ENCODE measurements at regions not wholly inside any gene's neighbourhood (a gene's known extent, or its start where the extent isn't known, plus 50 kb on each side); places are given as distances from the start of the nearest gene placed in this dataset.
"Not testable (repeated sequence)": the region's sequence is repeated elsewhere in the genome, so short reads cannot be mapped to it uniquely, and the experiment has no call there.

DNA sequence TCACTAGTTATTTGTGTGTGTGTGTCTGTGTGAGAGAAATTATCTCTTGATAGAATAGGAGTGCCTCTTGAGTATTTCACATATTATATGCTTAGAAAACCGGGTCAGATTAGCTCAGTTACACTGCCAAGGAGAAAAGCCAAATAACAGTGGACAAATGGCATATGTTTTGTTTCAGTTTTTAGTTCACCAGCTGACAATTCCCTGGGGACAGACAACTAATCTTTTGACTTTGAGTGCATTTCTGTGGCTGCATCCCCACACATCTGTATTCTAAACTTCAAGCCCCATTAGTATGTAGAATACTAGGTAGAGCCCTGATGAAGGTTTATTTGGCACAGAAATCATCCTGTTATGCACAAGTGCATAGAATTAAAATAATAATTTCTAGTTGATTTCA, 227.7 kb upstream of the CNTN3 start:
- TF ChIP-seq, protein P1, sequence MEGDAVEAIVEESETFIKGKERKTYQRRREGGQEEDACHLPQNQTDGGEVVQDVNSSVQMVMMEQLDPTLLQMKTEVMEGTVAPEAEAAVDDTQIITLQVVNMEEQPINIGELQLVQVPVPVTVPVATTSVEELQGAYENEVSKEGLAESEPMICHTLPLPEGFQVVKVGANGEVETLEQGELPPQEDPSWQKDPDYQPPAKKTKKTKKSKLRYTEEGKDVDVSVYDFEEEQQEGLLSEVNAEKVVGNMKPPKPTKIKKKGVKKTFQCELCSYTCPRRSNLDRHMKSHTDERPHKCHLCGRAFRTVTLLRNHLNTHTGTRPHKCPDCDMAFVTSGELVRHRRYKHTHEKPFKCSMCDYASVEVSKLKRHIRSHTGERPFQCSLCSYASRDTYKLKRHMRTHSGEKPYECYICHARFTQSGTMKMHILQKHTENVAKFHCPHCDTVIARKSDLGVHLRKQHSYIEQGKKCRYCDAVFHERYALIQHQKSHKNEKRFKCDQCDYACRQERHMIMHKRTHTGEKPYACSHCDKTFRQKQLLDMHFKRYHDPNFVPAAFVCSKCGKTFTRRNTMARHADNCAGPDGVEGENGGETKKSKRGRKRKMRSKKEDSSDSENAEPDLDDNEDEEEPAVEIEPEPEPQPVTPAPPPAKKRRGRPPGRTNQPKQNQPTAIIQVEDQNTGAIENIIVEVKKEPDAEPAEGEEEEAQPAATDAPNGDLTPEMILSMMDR (conservative IDR thresholded peaks at IDR 0.05; ENCODE audit: low read length): no peak
- no peak overlapping the region for H3K4me3 ChIP-seq (ENCODE audit: low read length)
- no peak for DNase-seq (ENCODE audit: low read depth)

DNA sequence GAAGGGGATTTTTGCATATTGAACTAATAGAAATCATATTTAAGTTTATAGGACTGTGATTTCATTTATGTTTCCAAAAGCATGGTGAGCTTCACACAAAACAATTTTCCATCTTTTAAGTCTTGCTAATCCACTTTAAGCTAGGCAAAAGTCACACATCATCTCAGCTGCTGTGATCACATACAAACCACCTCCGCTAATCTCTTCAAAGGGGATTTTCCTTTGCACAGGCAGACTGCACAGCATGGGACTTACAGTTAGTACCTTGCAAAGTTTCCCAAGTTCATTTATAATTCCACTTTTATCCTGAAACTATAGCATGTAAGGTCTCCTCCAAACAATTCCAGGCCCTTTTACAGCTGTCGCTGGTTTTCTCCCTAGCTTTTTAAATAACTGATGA, 225.1 kb upstream of the CNTN3 start:
- DNase-seq (ENCODE audit: low read depth): no peak
- TF ChIP-seq, protein P1 (conservative IDR thresholded peaks at IDR 0.05; ENCODE audit: low read length): no peak
- H3K4me3 ChIP-seq (ENCODE audit: low read length): no peak overlapping the region

DNA sequence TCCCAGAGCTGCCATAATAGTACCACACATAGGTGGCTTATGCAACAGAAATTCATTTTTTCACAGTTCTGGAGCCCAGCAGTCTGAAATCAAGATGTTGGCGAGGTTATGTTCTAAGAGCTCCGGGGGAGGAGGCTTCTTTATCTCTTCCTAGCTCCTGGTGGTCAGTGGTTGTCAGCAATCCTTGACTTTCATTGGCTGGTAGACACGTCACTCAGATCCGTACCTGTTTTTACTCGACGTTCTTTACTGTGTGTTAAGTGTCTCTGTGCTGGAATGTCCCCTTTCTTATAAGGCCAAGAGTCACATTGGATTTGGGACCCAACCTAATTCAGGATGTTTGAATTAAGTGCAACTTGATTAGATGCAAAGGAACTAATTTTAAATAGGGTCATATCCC, 218.5 kb upstream of the CNTN3 start:
- no peak overlapping the region for H3K4me3 ChIP-seq (ENCODE audit: low read length)
- TF ChIP-seq, protein P1 (conservative IDR thresholded peaks at IDR 0.05; ENCODE audit: low read length): no peak
- DNase-seq (ENCODE audit: low read depth): no peak

DNA sequence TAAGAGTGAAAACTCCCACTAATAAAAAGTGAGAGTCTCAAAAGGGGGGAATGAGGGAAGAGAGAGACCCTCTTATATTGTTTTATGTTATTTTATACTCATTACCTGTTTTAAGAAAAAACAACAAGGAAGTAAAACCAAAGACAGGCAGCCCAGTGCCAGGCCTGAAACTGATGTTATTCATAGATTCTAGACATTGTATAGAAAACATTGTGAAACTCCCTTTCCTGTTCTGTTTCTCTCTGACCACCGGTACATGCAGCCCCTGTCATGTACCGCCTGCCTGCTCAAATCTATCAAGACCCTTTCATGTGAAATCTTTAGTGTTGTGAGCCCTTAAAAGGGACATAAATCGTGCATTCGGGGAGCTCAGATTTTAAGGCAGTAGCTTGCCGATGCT, 216.4 kb upstream of the CNTN3 start:
- not testable (repeated sequence) for DNase-seq (ENCODE audit: low read depth); H3K4me3 ChIP-seq (ENCODE audit: low read length)

DNA sequence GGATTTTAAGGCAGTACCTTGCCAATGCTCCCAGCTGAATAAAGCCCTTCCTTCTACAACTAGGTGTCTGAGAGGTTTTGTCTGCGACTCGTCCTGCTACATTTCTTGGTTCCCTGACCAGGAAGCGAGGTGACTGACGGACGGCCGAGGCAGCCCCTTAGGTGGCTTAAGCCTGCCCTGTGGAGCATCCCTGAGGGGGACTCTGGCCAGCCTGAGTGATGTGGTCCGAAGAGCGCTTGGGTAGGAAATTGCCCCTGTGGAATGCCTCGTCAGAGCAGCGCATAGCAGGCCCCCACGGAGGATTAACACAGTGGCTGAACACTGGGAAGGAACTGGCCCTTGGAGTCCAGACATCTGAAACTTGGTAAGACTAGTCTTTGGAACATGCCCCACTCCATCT, 210.9 kb upstream of the CNTN3 start:
- H3K4me3 ChIP-seq (ENCODE audit: low read length); DNase-seq (ENCODE audit: low read depth): not testable (repeated sequence)

DNA sequence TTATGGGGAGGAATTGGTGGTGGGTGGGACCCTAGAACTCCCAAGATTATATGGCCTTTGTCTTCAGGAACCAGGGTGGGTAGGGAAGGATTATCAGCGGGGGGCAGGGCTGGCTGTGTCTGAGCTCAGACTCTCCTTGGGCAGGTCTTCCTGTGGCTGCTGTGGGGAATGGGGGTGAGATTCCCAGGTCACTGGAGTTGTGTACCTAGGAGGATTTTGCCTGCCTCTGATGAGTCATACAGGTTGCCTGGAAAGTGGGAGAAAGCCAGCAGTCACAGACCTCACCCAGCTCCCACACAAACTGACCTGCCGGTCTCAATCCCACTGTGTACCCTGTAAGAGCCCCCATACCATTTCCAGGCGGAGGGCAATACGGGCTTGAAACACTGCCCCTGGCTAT, 209.9 kb upstream of the CNTN3 start:
- no peak for DNase-seq (ENCODE audit: low read depth)
- TF ChIP-seq, protein P1 (conservative IDR thresholded peaks at IDR 0.05; ENCODE audit: low read length): no peak

DNA sequence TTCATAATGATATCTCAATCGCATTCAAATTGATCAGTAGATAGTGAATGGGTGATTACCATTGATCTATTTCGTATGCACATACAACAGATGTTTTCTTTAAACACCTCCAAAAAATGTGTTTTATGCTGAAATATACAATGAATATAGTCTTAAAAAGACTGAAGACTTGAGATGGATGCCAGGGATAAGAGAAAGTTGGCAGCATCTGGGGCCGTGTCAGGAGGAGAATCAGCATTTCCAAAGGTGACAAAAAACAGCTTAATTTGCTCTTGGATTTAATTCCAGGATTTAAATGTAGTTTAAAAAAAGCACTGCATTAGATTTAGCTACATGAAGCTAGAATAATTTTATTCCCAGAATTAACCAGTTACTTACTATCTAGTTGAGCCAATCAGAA, 199.7 kb upstream of the CNTN3 start:
- no peak for DNase-seq (ENCODE audit: low read depth)
- TF ChIP-seq, protein P1 (conservative IDR thresholded peaks at IDR 0.05; ENCODE audit: low read length): no peak
- no peak overlapping the region for H3K4me3 ChIP-seq (ENCODE audit: low read length)

More for the DNA sequence above, 209.9 kb upstream of the CNTN3 start:
- no peak overlapping the region for H3K4me3 ChIP-seq (ENCODE audit: low read length)

DNA sequence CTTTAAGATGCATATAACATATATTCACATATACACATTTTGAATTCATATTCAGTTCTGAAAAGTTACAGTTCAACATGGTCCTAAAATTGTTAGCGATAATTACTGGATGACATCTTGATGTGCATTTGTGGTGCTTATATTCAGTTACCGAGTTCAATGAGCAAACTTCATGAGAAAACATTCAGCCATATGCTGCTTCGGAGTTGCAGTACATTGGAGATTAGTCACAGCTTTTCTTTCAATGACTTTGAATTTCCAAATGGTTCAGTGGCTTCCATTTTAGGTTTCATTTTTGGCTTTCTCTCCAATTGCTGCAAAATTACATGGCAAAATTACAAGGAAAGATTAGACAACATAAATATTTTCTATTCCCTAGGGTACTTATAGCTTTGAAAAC, 198.3 kb upstream of the CNTN3 start:
- no peak for DNase-seq (ENCODE audit: low read depth)
- TF ChIP-seq, protein P1 (conservative IDR thresholded peaks at IDR 0.05; ENCODE audit: low read length): no peak

More for the DNA sequence above, 198.3 kb upstream of the CNTN3 start:
- no peak overlapping the region for H3K4me3 ChIP-seq (ENCODE audit: low read length)

Measured in AG10803 (cell line).